Memory B cell (primary cell): ENCODE measurements at regions not wholly inside any gene's neighbourhood (a gene's known extent, or its start where the extent isn't known, plus 50 kb on each side); places are given as distances from the start of the nearest gene placed in this dataset.
"Not testable (repeated sequence)": the region's sequence is repeated elsewhere in the genome, so short reads cannot be mapped to it uniquely, and the experiment has no call there.

Source experiments
- ATAC-seq: fragments of 150-1000 bp; cut with Tn5 transposase; 2 replicates; pipeline ENCODE4 v1.10.0; 2021; ENCODE audit warnings: low read depth, mild to moderate bottlenecking, moderate library complexity
- DNase-seq, 2 donors: peaks; one replicate each; pipeline ENCODE4 v3.0.0; 2022; ENCODE audit warnings: low spot score in 2 of 2
- H3K27ac Mint-ChIP-seq: one replicate; pipeline ENCODE4 v1.8.0; 2022; ENCODE audit warnings: mild to moderate bottlenecking, moderate library complexity, mixed read lengths
- H3K27me3 Mint-ChIP-seq: one replicate; pipeline ENCODE4 v1.8.0; 2022; ENCODE audit warnings: mixed read lengths
- H3K36me3 Mint-ChIP-seq: one replicate; pipeline ENCODE4 v1.8.0; 2022; ENCODE audit warnings: mild to moderate bottlenecking, mixed read lengths
- H3K4me1 Mint-ChIP-seq: one replicate; pipeline ENCODE4 v1.8.0; 2022; ENCODE audit warnings: mixed read lengths
- H3K4me3 Mint-ChIP-seq: one replicate; pipeline ENCODE4 v1.8.0; 2022; ENCODE audit warnings: mild to moderate bottlenecking, moderate library complexity, mixed read lengths
- H3K9me3 Mint-ChIP-seq: one replicate; pipeline ENCODE4 v1.8.0; 2022; ENCODE audit warnings: mixed read lengths

- no peak overlapping the region for H3K4me3 Mint-ChIP-seq
- H3K27ac Mint-ChIP-seq = no peak overlapping the region
- DNase-seq = no peak
- no peaks in the 10 kb centered on the region for H3K4me1 Mint-ChIP-seq
- ATAC-seq = no peak
- H3K9me3 Mint-ChIP-seq = peaks cover 4% of the 10 kb centered on the region
- H3K36me3 Mint-ChIP-seq = no peaks in the 10 kb centered on the region
- no peaks in the 10 kb centered on the region for H3K27me3 Mint-ChIP-seq
These were observed 227.5 kb downstream of the PAPSS1 start for GRCh38 chr4:107492566-107492965.

GRCh38 chr4:107490116-107490515 lies 229.9 kb downstream of the PAPSS1 start:
- Mint-ChIP-seq H3K4me1 (no peaks in the 10 kb centered on the region), H3K9me3 (peaks cover 1% of the 10 kb centered on the region), H3K36me3 (no peaks in the 10 kb centered on the region), H3K4me3 (no peak overlapping the region), H3K27ac (no peak overlapping the region), H3K27me3 (no peaks in the 10 kb centered on the region)
- no peak for ATAC-seq
- DNase-seq = no peak

- not testable (repeated sequence) for ATAC-seq, DNase-seq, H3K27me3 Mint-ChIP-seq, H3K4me1 Mint-ChIP-seq, H3K9me3 Mint-ChIP-seq, H3K36me3 Mint-ChIP-seq, H3K4me3 Mint-ChIP-seq, H3K27ac Mint-ChIP-seq
These were observed 236.4 kb downstream of the PAPSS1 start for GRCh38 chr4:107483621-107484020.

GRCh38 chr4:107482546-107482945 lies 237.5 kb downstream of the PAPSS1 start:
- H3K9me3 Mint-ChIP-seq = peaks cover 6% of the 10 kb centered on the region
- DNase-seq = no peak

GRCh38 chr4:107478327-107478980 lies 241.6 kb downstream of the PAPSS1 start:
- H3K27ac Mint-ChIP-seq = no peak overlapping the region
- H3K36me3 Mint-ChIP-seq = no peaks in the 10 kb centered on the region
- peaks cover 6% of the 10 kb centered on the region for H3K9me3 Mint-ChIP-seq
- no peak overlapping the region for H3K4me3 Mint-ChIP-seq
- no peaks in the 10 kb centered on the region for H3K4me1 Mint-ChIP-seq
- H3K27me3 Mint-ChIP-seq = no peaks in the 10 kb centered on the region
- ATAC-seq = no peak
- no peak for DNase-seq

More at GRCh38 chr4:107482546-107482945, 237.5 kb downstream of the PAPSS1 start:
- no peak for ATAC-seq
- no peaks in the 10 kb centered on the region for H3K4me1 Mint-ChIP-seq
- no peaks in the 10 kb centered on the region for H3K27me3 Mint-ChIP-seq
- no peak overlapping the region for H3K4me3 Mint-ChIP-seq
- H3K36me3 Mint-ChIP-seq = no peaks in the 10 kb centered on the region
- no peak overlapping the region for H3K27ac Mint-ChIP-seq

GRCh38 chr4:107473126-107473525 lies 246.9 kb downstream of the PAPSS1 start:
- Mint-ChIP-seq H3K27ac (no peak overlapping the region), H3K4me3 (no peak overlapping the region), H3K9me3 (no peaks in the 10 kb centered on the region), H3K36me3 (no peaks in the 10 kb centered on the region), H3K4me1 (no peaks in the 10 kb centered on the region), H3K27me3 (peaks cover 3% of the 10 kb centered on the region)
- DNase-seq = no peak
- ATAC-seq = no peak

- Mint-ChIP-seq H3K36me3 (no peaks in the 10 kb centered on the region), H3K4me3 (no peak overlapping the region), H3K9me3 (no peaks in the 10 kb centered on the region), H3K27me3 (peaks cover 3% of the 10 kb centered on the region), H3K4me1 (no peaks in the 10 kb centered on the region), H3K27ac (no peak overlapping the region)
- DNase-seq (no peak), ATAC-seq (no peak)
These were observed 247.6 kb downstream of the PAPSS1 start for GRCh38 chr4:107472265-107472948.

GRCh38 chr4:107470173-107470572 lies 249.9 kb downstream of the PAPSS1 start:
- H3K27ac Mint-ChIP-seq = no peak overlapping the region
- DNase-seq = no peak
- no peak for ATAC-seq
- no peak overlapping the region for H3K4me3 Mint-ChIP-seq
- H3K9me3 Mint-ChIP-seq = no peaks in the 10 kb centered on the region
- peaks cover 3% of the 10 kb centered on the region for H3K27me3 Mint-ChIP-seq
- no peaks in the 10 kb centered on the region for H3K4me1 Mint-ChIP-seq
- no peaks in the 10 kb centered on the region for H3K36me3 Mint-ChIP-seq

GRCh38 chr4:107468812-107469211 lies 251.2 kb downstream of the PAPSS1 start:
- Mint-ChIP-seq H3K4me3 (no peak overlapping the region), H3K36me3 (no peaks in the 10 kb centered on the region), H3K27me3 (peaks cover 3% of the 10 kb centered on the region), H3K27ac (no peak overlapping the region), H3K4me1 (no peaks in the 10 kb centered on the region), H3K9me3 (no peaks in the 10 kb centered on the region)
- no peak for DNase-seq
- ATAC-seq = no peak

- no peak overlapping the region for H3K4me3 Mint-ChIP-seq
- H3K27me3 Mint-ChIP-seq = peaks cover 3% of the 10 kb centered on the region
- no peak for DNase-seq
- ATAC-seq = no peak
- H3K27ac Mint-ChIP-seq = no peak overlapping the region
- H3K9me3 Mint-ChIP-seq = no peaks in the 10 kb centered on the region
- no peaks in the 10 kb centered on the region for H3K4me1 Mint-ChIP-seq
- H3K36me3 Mint-ChIP-seq = no peaks in the 10 kb centered on the region
These were observed 251.9 kb downstream of the PAPSS1 start for GRCh38 chr4:107468156-107468555.

GRCh38 chr4:107467461-107467860 lies 252.6 kb downstream of the PAPSS1 start:
- no peaks in the 10 kb centered on the region for H3K4me1 Mint-ChIP-seq
- H3K36me3 Mint-ChIP-seq = no peaks in the 10 kb centered on the region
- H3K4me3 Mint-ChIP-seq = no peak overlapping the region
- ATAC-seq = no peak
- DNase-seq = no peak
- no peaks in the 10 kb centered on the region for H3K9me3 Mint-ChIP-seq
- peaks cover 3% of the 10 kb centered on the region for H3K27me3 Mint-ChIP-seq
- no peak overlapping the region for H3K27ac Mint-ChIP-seq

GRCh38 chr4:107458194-107458593 lies 261.8 kb downstream of the PAPSS1 start:
- Mint-ChIP-seq H3K4me1 (no peaks in the 10 kb centered on the region), H3K4me3 (no peak overlapping the region), H3K27ac (no peak overlapping the region), H3K27me3 (peaks cover 8% of the 10 kb centered on the region), H3K36me3 (no peaks in the 10 kb centered on the region), H3K9me3 (no peaks in the 10 kb centered on the region)
- ATAC-seq = no peak
- no peak for DNase-seq

- no peaks in the 10 kb centered on the region for H3K36me3 Mint-ChIP-seq
- peaks cover 8% of the 10 kb centered on the region for H3K27me3 Mint-ChIP-seq
- ATAC-seq (no peak), DNase-seq (no peak)
- no peaks in the 10 kb centered on the region for H3K9me3 Mint-ChIP-seq
- H3K27ac Mint-ChIP-seq = no peak overlapping the region
- H3K4me3 Mint-ChIP-seq = no peak overlapping the region
- H3K4me1 Mint-ChIP-seq = no peaks in the 10 kb centered on the region
These were observed 266.0 kb downstream of the PAPSS1 start for GRCh38 chr4:107453987-107454386.

- DNase-seq (no peak), ATAC-seq (no peak)
- H3K4me1 Mint-ChIP-seq = no peaks in the 10 kb centered on the region
- no peak overlapping the region for H3K4me3 Mint-ChIP-seq
- H3K27me3 Mint-ChIP-seq = peaks cover 8% of the 10 kb centered on the region
- no peak overlapping the region for H3K27ac Mint-ChIP-seq
- H3K36me3 Mint-ChIP-seq = no peaks in the 10 kb centered on the region
- no peaks in the 10 kb centered on the region for H3K9me3 Mint-ChIP-seq
These were observed 267.1 kb downstream of the PAPSS1 start for GRCh38 chr4:107452717-107453630.
